Myocyte (in vitro differentiated cells): ENCODE measurements at regions not wholly inside any gene's neighbourhood (a gene's known extent, or its start where the extent isn't known, plus 50 kb on each side); places are given as distances from the start of the nearest gene placed in this dataset.
A peak's percentile ranks its signal among the peaks of the same experiment; 100 is the strongest.
"Not testable (repeated sequence)": the region's sequence is repeated elsewhere in the genome, so short reads cannot be mapped to it uniquely, and the experiment has no call there.

Experiments used
- DNase-seq: peaks from one replicate; pipeline ENCODE4 v3.0.0-alpha.2; 2012; ENCODE audit warnings: low read depth

DNA sequence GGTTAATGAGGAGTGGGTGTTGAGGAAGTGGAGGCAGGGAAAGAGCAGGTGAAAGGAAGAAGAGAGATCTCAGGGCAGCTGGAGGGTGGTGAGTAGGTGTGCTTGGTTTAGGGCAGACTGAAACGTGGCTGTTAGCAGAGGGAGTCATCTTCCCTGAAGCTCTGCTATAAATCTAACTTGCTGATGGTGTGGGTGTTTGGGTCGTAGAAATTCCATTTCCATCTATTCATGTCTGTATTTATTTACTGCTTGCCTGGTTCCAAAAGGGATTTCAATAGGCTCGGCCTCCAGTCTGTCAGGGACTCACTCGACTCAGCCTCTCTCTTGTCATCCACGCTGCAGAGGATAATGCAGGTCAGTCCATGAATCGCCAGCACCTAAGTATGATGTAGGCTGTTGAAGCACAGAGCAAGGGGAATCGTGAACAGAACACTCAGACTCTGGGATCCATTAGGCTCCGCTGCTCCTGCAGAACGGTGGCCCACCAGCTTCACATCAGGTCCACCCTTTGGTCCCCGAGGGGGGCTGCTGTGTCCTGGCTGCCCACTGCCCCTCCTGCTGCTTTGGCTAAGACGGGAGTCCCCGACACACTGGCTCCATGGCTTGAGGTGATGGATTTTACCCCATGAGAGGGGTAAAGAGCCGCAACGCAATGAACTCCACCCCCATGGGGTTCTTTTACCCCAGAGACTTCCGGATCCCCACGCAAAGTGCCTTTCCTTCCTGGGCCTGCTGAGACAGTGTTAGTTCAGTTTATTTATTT lies 156.2 kb downstream of the RHOU start:
- DNase-seq: no peak

DNA sequence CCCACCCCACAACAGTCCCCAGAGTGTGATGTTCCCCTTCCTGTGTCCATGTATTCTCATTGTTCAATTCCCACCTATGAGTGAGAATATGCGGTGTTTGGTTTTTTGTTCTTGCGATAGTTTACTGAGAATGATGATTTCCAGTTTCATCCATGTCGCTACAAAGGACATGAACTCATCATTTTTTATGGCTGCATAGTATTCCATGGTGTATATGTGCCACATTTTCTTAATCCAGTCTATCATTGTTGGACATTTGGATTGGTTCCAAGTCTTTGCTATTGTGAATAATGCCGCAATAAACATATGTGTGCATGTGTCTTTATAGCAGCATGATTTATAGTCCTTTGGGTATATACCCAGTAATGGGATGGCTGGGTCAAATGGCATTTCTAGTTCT lies 156.9 kb downstream of the RHOU start:
- not testable (repeated sequence) for DNase-seq

DNA sequence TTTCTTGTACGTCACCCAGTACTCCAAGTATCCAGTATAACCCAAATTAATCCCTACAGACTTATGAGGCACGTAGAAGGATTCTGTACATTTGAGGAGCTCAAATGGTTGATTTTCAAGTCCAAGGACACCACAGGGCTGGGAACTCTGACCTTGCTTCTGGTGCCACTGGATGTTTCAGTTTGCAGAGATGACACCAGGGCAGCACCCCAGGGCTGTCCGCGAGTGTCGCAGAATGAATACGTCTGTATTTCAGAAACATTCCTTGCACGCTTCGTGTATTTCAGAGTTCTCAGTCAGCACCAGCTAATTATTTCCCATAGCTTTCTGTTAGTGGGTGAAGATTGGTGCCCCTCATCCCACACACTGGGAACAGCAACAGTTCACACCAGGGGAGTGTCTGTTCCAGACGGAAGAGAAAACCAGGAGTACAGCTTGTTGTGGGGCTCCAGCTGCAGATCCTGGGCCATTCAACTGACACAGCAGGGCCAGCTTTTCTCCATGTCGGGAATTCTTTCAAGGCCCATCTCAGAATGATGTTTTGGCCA lies 159.2 kb downstream of the RHOU start:
- no peak for DNase-seq

DNA sequence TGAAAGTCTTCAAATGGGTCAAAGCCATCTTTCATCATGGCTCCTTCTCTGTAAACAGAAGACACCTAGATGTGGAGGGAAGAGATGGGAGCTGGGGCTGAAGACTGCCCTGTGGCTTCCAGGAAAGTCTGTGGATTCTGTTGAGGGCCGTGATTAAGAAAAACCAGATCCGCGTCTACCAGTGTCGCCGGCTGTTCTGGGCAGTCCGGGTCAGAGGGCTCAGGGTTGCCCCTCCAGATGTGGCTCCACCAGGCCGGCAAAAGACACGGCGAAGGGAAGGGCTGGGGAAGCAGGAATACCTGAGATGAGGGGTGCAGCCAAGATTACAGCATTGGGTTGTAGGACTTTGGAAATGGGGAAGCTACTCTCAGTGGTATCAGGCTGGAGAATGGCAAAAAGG lies 162.6 kb downstream of the RHOU start:
- no peak for DNase-seq

DNA sequence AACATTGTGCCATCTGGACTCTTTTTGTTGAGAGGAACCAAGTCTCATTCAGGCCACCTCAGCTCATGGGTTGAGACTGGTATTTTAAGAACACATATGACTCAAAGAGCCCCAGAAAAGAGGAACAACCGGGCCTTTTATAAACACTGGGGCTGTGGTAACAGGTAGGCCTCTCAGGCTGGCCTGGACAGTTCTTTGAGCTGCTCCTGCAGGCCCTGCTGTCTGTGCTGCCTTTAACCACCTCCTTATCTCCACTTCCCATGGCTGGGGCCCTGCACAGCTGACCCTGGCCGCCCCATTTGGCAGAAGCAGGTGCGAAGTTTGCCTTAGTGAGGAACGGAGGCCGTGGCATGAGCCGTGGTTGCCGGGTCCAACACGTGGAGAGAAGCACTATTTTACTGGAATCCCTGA lies 163.3 kb downstream of the RHOU start:
- no peak for DNase-seq

DNA sequence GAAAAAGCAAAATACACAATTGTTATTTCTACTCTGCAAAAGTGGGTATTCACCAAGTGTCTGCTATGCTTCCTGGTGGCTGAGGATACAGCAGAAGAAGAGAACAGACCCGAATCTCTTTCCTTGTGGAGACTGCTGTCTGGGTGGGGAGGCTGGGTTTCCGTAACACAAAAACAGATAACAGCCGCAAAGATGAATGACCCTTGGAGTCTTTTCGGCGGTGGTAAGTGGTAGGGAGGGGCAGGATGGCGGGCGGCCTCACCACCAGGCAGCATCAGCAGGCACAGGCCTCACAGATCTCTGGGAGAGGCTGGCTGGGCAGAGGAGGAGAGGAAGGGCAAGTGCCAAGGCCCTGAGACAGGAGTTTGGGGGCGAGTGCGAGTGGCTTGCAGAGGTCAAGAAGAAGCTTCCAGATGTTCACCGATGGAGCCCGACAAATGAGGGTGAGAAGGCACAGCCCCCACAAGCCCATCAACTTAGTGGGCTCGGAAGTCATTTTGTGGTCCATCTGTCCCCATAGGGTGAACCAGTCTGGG lies 164.2 kb downstream of the RHOU start:
- no peak for DNase-seq

DNA sequence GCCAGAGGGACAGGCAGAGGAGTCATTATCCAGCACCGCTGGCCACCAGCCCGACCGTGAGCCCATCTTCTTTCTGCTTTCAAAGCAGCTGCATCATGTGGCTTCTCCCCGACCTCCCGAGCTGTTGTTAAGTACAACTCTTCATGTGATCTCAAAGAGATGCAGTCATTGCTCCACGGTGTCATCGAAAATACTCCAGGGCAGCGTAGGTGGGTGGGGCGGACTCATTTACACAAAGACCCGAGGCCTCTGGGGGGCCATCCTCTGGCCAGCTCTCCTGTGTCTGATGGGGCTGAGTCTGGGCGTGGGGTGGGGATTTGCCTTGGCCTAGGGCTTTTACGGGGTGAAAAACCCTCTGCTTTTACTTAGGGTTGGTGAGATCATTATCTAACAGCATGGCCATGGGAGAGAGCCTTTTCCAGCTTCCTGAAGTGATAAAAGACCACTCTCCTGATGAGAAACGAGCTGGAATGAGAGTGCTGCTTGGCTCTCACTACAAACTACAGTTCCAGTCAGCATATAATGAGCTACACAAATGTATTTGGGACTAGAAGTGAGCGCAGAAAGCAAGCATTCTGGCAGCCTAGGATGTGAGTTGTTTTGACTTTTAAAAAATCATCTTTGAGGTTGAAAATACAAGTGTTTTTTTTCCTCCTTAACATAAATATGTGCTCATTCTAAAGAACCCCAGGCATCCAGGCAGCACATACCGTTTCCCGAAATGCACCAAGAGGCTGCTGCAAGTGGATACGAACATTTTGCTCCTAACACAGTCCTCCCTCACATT lies 165.0 kb downstream of the RHOU start:
- DNase-seq: no peak

DNA sequence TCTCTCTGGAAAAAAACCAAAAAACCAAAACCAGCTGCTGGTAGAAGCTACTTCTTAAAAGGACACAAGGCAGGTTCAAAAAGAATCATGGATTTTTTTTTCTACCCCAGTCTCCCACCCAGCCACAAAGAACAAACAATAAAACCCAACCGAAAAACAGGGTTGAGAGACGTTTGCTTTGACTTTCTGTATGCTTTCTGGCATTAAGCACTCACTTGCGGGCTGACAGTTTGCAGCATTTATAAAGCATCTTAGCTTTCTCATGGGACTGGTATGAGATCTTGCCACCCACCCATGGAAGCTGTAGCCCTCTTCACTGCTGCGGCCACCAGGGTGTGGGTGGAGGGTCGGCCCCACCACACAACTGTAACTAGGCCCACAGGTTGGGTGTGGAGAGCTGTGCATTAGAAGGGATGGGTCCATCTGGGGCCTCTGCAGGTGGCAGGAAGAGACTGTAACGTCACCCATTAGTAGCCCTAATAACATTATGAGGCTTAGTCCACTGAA lies 165.7 kb downstream of the RHOU start:
- no peak for DNase-seq

DNA sequence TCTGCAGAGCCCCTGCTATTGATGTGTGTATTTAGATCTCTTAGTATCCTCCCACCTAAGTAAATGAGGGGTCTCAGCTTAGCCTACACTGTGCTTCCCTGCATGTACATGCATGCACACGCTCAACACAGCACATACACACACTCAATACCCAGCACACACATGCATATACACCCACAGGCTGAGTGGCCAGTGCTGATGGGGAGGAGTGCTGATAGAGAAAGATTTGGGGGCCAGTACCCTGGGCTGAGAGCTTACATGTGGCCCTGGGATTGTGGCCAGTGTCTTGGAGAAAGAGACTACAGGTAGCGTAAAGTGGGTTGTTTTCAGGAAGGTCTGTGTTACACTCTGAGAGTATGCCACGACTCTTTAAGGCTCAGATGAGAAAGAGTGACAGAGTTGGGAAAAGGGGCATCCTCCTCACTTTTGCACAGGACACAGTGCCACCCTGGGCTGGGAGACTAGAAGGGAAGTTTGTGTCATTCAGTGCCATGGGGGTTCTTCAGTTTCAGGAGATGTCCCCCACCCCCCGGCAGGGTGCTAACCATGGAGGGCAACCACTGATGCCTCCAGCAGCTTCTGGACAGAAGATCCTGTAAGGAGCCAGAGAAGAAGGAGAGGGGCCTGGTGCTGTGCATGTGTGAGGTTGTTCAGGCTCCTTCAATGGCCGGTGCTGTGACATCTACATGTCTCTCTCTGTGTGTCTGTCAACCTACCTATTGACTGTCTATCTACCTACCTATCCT lies 166.8 kb downstream of the RHOU start:
- DNase-seq: no peak

DNA sequence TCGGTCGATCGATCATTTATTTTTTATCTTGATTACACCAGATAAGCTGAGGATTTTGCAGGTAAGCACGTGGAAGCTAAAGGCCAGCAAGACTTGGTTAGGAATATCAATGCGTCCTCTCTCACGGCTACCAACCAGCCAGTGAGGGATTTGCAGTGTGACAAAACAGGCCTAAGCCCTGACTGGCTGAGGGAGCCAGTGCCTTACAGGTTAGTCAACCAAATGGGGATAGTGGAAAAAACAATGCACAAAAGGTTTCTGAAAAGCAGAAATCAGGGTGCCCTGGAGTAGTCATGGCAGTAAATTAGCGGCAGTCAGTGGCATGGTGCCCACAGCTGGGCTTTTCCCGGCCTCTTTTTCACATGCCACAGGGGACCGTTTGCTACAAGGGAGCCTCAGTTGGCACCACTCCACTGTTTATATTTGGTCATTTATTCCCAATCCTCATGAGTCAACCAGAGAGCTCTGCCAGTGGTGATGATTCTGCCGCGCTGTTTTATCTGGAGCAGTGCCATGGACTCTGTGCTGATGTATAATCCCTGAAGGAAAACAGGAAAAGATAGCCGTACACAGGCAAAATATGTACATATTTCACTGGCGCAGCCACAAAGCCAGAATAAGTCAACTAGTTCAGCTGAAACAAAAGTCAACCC lies 167.6 kb downstream of the RHOU start:
- DNase-seq: peak; percentile 73

DNA sequence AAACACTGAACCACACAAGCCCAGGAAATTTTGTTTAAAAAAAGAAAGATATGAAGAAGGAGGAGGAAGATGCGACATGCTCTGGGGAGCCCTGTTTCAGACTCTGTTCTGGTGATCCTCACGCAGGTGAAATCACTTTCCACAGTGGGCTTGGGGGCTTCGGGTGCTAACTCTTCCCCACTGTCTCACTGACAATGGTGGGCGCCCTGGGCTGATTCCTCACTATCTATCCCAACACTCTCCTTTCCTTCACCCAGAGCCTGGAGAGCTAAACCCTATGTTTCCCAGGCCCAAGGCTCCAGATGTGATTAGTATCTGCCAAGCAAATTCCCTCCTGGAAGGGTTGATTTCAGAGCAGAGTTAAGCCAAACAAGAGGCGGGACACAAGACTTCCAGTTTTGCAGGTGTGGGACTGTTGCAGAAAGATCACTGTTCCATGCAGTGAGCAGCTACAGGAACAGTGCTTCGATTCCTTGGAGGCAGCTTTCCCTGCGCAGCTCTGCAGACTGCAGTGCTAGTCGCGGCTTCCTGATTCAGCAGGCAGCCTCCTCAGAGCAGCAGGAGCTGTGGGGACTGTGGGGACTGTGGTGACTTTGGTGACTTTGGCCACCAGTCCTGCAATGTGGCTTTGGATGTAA lies 168.3 kb downstream of the RHOU start:
- peak; percentile 2 for DNase-seq

DNA sequence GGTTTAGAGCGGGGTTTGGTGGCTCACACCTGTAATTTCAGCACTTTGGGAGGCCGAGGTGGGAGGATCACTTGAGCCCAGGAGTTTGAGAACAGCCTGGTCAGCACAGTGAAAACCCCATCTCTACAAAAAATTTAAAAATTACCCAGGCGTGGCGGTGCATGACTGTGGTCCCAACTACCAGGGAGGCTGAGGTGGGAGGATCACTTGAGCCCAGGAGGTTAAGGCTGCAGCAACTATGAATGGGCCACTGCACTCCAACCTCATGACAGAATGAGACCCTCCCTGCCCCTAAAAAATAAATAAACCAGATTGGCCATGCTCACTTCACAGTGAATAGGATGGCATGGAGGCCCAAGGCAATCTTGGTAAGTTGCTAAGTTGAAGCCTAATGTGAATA lies 168.9 kb downstream of the RHOU start:
- DNase-seq: no peak

DNA sequence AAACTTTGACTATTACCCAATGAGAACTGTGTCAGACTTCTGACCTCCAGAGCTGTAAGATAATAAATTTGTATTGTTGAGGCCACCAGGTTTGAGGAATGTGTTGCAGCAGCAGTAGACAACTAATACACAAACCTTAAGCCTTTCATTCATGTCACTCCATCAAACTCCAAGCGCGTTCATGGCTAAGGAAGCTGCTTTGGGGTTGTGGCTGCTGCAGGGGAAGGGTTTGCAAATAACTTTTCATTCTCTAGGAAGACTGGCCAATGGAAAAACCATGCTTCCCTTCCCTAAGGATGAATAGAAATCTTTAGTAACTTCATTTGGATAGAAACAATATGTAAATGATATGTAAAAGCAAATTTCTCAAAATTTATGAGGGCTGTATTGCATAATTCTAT lies 170.4 kb downstream of the RHOU start:
- no peak for DNase-seq

DNA sequence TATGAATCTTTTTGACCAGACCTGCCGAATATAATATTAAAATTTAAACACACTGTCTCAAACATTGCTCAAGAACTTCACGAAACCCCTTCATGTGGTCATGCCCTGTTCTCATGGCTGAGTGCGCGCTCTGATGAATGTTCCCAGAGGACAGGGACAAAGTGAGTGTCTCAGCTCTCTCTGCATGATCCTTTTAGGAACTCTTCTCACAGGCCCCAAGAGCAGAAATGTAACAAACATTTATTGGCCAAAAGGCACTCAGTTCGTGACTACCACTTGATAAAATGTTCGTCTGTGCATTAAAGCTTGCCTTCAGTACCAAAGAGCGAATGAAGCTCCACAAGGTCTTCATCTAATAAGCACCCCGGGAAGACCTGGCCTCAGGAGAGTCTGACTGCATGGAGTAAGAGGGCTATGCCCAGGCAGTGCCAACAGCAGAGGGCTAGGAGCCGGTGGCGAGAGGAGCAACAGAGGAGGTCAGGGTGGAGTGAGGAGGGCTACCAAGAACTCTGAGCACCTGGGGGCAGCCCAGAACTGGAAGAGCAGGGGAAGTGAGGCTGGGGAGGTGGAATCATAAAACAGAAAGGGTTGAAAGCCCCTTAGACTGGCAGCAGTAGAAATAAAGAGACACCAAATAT lies 171.1 kb downstream of the RHOU start:
- no peak for DNase-seq

DNA sequence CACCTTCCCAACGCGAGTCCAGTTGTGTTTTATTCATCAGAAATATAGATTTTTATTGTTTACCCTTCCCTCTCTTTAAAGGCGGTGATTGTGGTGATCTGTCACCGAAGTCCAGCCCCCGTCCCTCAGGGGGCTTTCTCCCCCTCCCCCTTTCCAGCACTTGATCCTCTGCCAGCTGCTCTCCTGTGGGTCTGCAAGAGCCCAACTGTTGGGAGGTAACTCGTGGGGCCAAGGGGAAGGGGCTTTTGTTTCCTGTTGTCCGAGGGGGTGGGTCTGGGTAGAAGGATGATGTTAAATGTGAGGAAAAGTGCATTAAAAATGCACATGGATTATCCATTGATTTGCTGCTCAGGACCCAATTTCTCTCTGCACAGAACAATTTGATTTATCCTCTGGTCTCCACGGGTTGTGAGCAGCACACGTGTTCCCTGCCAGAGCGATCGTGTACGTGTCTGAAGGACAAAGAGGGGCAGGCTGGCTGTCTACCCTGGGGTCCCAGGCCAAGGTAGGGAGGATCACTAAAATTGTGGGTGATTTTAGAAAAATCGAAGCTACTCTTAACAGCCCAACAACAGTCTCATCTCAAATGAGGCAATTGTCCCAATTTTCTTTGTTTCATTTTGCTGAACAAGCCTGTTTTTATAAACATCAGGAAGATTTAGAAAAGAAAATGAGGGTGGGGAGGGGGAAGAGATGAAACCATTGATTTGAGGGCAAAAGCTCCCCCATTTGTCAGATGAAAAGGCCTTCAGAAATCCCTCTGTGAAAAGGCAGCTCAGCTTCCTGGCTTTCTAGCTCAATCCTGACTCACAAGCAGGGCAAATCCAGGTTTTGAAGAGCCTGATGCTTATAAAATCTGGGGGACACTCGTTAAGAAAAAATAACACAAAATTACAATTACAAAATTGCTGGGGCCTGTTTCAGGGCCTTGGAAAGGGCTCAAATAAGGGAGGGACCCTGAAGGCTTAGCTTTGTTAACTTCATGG lies 176.2 kb downstream of the RHOU start:
- DNase-seq: no peak

DNA sequence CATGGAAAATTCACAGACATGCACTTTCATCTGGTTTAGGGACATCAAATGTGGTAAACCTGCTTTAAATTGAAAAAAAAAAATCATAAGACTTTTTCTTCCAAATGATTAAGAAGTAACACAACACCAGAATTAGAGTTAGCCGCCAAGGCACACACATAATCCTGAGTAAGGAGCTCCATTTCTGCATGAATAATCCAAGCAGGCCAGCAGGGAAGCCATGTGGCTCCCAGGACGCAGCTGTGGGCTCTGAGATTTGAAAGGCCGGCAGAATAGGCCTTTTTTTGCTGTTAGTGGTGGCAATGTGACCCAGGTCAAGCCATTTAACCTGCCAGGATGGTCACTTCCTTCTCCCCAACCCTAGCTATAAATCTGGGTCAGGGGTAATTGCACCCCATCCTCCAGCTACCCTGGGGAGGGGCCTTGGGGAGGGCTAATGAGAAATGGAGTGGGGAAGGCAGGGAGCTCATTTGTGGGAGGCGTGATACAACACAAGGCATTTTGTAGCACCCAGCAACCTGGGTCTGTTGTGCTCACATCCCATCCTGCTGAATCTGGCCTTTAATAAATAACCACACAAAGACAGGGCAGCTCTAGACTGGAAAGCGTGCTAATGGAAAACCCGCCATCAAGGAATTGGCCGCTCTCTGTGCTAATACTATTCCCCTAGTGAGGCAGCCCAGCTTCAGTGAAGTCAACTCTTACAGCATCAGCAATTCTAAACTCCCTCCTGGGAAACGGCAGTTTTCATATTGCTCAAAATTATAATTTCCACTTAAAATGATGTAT lies 178.5 kb downstream of the RHOU start:
- DNase-seq: no peak

DNA sequence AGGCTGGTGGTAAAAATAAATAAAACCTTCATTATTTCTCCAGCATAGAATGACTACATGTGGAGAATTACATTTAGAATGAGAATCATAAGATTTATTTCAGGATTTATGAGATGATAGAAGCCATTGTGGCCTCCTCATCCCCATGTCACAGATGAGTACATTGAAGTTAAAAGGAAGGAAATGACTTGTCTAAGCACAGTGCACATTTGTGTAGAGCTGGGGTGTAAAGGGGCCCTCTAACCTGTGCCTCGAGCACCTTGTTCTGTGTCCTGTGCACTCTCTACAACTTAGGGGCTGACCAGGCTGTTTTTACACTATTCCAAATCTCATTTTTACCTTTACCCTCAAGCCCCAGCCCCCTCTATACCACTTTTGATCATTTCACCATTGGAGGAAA lies 179.4 kb downstream of the RHOU start:
- DNase-seq: no peak

DNA sequence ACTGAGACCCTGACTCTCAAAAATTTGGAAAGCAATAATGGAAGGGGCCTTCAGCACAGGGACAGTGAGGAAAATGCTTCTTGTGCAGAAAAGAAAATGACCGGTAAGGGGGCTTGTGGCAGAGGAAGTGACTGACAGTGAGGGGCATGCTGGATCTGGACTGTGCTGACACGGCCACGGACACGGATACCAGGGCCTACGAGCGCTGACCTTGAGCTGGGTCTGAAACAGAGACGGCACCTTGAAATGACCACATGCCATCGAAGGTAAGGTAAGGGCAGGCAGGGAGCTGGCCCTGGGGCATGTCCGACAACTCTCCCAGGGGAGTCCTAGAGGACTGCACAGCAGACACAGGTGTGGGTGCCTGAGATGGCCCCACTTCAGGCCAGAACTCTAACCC lies 182.1 kb downstream of the RHOU start:
- DNase-seq: no peak
